GM23338 (cell line): ENCODE measurements at regions not wholly inside any gene's neighbourhood (a gene's known extent, or its start where the extent isn't known, plus 50 kb on each side); places are given as distances from the start of the nearest gene placed in this dataset.

Experiments used
- CTCF ChIP-seq, 2 experiments: fragments of 200-600 bp in 1 of 2; sonication (generic) in 1 of 2; conservative IDR thresholded peaks; 2 replicates each; pipeline versions ENCODE4 v1.5.1 to v1.6.1; 2016 to 2017; ENCODE audit warnings: antibody characterized with exemption in 2 of 2, low read depth in 2 of 2, mild to moderate bottlenecking in 2 of 2, moderate library complexity in 1 of 2
- ETS1 ChIP-seq: IDR thresholded peaks from 2 replicates; pipeline ENCODE4 v1.6.1; 2016; ENCODE audit warnings: antibody characterized with exemption
- EZH2 ChIP-seq: fragments of 200-600 bp; sonication (generic); IDR thresholded peaks from one replicate; pipeline ENCODE4 v1.8.0; 2017; ENCODE audit warnings: antibody characterized with exemption, mild to moderate bottlenecking, low read depth; ENCODE audit not compliant: unreplicated experiment
- JUNB ChIP-seq: IDR thresholded peaks from one replicate; pipeline ENCODE4 v1.6.1; 2016; ENCODE audit warnings: antibody characterized with exemption; ENCODE audit not compliant: unreplicated experiment
- NANOG ChIP-seq: IDR thresholded peaks from 2 replicates; pipeline ENCODE4 v1.6.1; 2016; ENCODE audit warnings: antibody characterized with exemption, borderline replicate concordance
- POLR2AphosphoS5 ChIP-seq: IDR thresholded peaks from 2 replicates; pipeline ENCODE4 v1.6.1; 2016; ENCODE audit warnings: antibody characterized with exemption, low read depth
- STAT1 ChIP-seq: IDR thresholded peaks from one replicate; pipeline ENCODE4 v1.6.1; 2016; ENCODE audit warnings: antibody characterized with exemption; ENCODE audit not compliant: unreplicated experiment
- ZNF462 ChIP-seq: fragments of 250-450 bp; sonication (Bioruptor Pico); IDR thresholded peaks from 2 replicates; pipeline ENCODE4 v1.5.0; 2020; ENCODE audit warnings: mild to moderate bottlenecking, moderate library complexity

GRCh38 chr11:22923561-22923960, 63.3 kb upstream of the CCDC179 start:
- no peak for TF ChIP-seq CTCF (conservative IDR thresholded peaks at IDR 0.05; ENCODE audit: low read depth in 2 of 2)
- TF ChIP-seq EZH2: no peak
- TF ChIP-seq POLR2AphosphoS5: no peak
- no peak for TF ChIP-seq STAT1
- no peak for TF ChIP-seq ETS1
- TF ChIP-seq NANOG: no peak
- TF ChIP-seq ZNF462 (CRISPR knock-in tag): no peak
- TF ChIP-seq JUNB: no peak
